GM19324 (cell line): ENCODE measurements at regions not wholly inside any gene's neighbourhood (a gene's known extent, or its start where the extent isn't known, plus 50 kb on each side); places are given as distances from the start of the nearest gene placed in this dataset.

ENCODE experiments used
- ATAC-seq: cut with Tn5 transposase; IDR thresholded peaks from one replicate; pipeline ENCODE4 v1.9.1; 2021; ENCODE audit warnings: mild to moderate bottlenecking, moderate library complexity; ENCODE audit not compliant: unreplicated experiment, low FRiP score

- no peak for ATAC-seq
These were observed 63.6 kb downstream of the PCDH7 start for GRCh38 chr4:30783751-30784150.

- no peak for ATAC-seq
These were observed 69.1 kb downstream of the PCDH7 start for GRCh38 chr4:30789219-30789671.

GRCh38 chr4:30790123-30790522 lies 70.0 kb downstream of the PCDH7 start:
- ATAC-seq: no peak

- ATAC-seq: no peak
These were observed 70.8 kb downstream of the PCDH7 start for GRCh38 chr4:30790998-30791397.

GRCh38 chr4:30792601-30793000 lies 72.4 kb downstream of the PCDH7 start:
- no peak for ATAC-seq

- ATAC-seq: no peak
These were observed 81.7 kb downstream of the PCDH7 start for GRCh38 chr4:30801876-30802275.

- ATAC-seq: no peak
These were observed 82.6 kb downstream of the PCDH7 start for GRCh38 chr4:30802622-30803323.

- no peak for ATAC-seq
These were observed 88.1 kb downstream of the PCDH7 start for GRCh38 chr4:30808276-30808675.

- ATAC-seq: no peak
These were observed 91.1 kb downstream of the PCDH7 start for GRCh38 chr4:30811296-30811695.

GRCh38 chr4:30815685-30816084 lies 95.5 kb downstream of the PCDH7 start:
- ATAC-seq: no peak

GRCh38 chr4:30817447-30817846 lies 97.3 kb downstream of the PCDH7 start:
- no peak for ATAC-seq

GRCh38 chr4:30818541-30818940 lies 98.4 kb downstream of the PCDH7 start:
- ATAC-seq: no peak

GRCh38 chr4:30821275-30821674 lies 101.1 kb downstream of the PCDH7 start:
- no peak for ATAC-seq

GRCh38 chr4:30821859-30822612 lies 101.9 kb downstream of the PCDH7 start:
- no peak for ATAC-seq

- ATAC-seq: no peak
These were observed 102.9 kb downstream of the PCDH7 start for GRCh38 chr4:30822911-30823551.

GRCh38 chr4:30825008-30825770 lies 105.0 kb downstream of the PCDH7 start:
- no peak for ATAC-seq

GRCh38 chr4:30828264-30828926 lies 108.2 kb downstream of the PCDH7 start:
- ATAC-seq: no peak

GRCh38 chr4:30832639-30833038 lies 112.5 kb downstream of the PCDH7 start:
- no peak for ATAC-seq

GRCh38 chr4:30833206-30833605 lies 113.0 kb downstream of the PCDH7 start:
- ATAC-seq: no peak

- no peak for ATAC-seq
These were observed 114.9 kb downstream of the PCDH7 start for GRCh38 chr4:30835044-30835443.
